Pancreas (tissue), 10 donors: ENCODE measurements at regions not wholly inside any gene's neighbourhood (a gene's known extent, or its start where the extent isn't known, plus 50 kb on each side); places are given as distances from the start of the nearest gene placed in this dataset.

Experiments used
- ATAC-seq, 4 donors: fragments of 200-7000 bp; cut with Tn5 transposase; one replicate each; pipeline versions ENCODE4 v1.8.0 to v1.9.1; 2020; ENCODE audit warnings: mild to moderate bottlenecking in 4 of 4, moderate library complexity in 4 of 4
- DNase-seq, 6 donors: peaks; one replicate each; pipeline ENCODE4 v3.0.0-alpha.2; 2020
- FAIRE-seq: peaks from 2 replicates; lab custom pipeline; 2012; peaks lifted over from hg19 to GRCh38; lab: Jason Lieb, UNC
- H3K27ac ChIP-seq, 4 donors: fragments of 200-600 bp; sonication (generic); 1 replicate in 3 of 4; 2 replicates in 1 of 4; pipeline versions ENCODE4 v1.5.0 to v1.8.0; 2020
- H3K27me3 ChIP-seq, 4 donors: fragments of 200-600 bp; one replicate each; pipeline ENCODE4 v1.8.0; 2021
- H3K36me3 ChIP-seq, 3 donors: fragments of 200-600 bp; sonication (generic) in 1 of 3; one replicate each; pipeline versions ENCODE4 v1.5.0 to v1.8.0; 2020 to 2021
- H3K4me1 ChIP-seq, 3 donors: fragments of 200-600 bp; one replicate each; pipeline ENCODE4 v1.8.0; 2021
- H3K4me3 ChIP-seq, 4 donors: fragments of 200-600 bp; sonication (generic) in 2 of 4; one replicate each; pipeline versions ENCODE4 v1.5.0 to v1.8.0; 2020 to 2021
- H3K9me3 ChIP-seq, 4 donors: fragments of 200-600 bp; one replicate each; pipeline ENCODE4 v1.8.0; 2021
- WGBS, 2 donors: extraction: QIAGEN DNeasy Blood & Tissue Kit; methylation state at CpG; one replicate each; pipeline ENCODE4 v1.1.7; 2013; 5-methylcytosine and 5-hydroxymethylcytosine counted together
- intact Hi-C, 3 donors: fragments of 100-400 bp; cut with DNase I; formaldehyde crosslinking; loops; one replicate each; pipeline versions ENCODE4 v1.11.1 to v1.14.2; 2022
- TF ChIP-seq, protein P1 (sequence below), 4 donors: fragments of 200-600 bp; sonication (generic) in 3 of 4; IDR thresholded peaks; one replicate each; pipeline versions ENCODE4 v1.5.0 to v1.8.0; 2021; ENCODE audit warnings: antibody characterized with exemption in 4 of 4
- donor health status: healthy with polysubstance abuse.
- donor health status: DM: no; HTN: no; CAD: no; lungs with moderate emphysema.
- donor health status: DM: no; HTN: no; CAD: no.
- donor health status: control.
- donor health status: control.
- donor health status: Bipolar disorder and iron deficiency.
- donor health status: DM: yes; HTN: yes; CAD: no.
- donor health status: DM: no; HTN: no; CAD: no.
- donor health status: DM: no; HTN: no; CAD: no.
- donor health status: DM: yes; HTN: yes; CAD: no.

DNA sequence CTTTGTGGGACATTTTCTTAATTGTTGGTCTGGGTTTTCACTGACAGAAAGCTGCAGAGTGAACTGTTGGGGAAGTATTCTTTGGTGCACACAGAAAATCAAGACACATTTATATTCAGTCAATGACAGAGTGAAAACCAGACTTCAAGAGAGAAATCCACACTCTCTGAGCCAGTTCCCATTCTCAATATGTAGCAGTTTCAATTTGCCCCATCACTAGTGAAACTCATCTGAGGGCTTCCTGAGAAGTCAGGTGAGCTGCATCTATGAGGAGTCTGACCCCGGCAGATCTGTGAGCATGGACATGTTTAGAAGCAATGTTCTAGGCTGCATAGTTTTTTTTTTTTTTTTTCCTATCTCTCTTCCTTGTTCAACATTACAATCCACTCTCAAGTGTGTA lies 163.7 kb upstream of the AHR start:
- FAIRE-seq (no peak), ATAC-seq (no peak), DNase-seq (no peak)
- WGBS, 2 donors: 93 to 100% methylated on average over 1 of the region's 1 CpG
- H3K27me3 ChIP-seq: no peaks in the 10 kb centered on the region
- H3K4me3 ChIP-seq: no peak overlapping the region
- no peaks in the 10 kb centered on the region for H3K36me3 ChIP-seq
- intact Hi-C loops: no loop called here
- no peaks in the 10 kb centered on the region for H3K9me3 ChIP-seq
- TF ChIP-seq, protein P1, sequence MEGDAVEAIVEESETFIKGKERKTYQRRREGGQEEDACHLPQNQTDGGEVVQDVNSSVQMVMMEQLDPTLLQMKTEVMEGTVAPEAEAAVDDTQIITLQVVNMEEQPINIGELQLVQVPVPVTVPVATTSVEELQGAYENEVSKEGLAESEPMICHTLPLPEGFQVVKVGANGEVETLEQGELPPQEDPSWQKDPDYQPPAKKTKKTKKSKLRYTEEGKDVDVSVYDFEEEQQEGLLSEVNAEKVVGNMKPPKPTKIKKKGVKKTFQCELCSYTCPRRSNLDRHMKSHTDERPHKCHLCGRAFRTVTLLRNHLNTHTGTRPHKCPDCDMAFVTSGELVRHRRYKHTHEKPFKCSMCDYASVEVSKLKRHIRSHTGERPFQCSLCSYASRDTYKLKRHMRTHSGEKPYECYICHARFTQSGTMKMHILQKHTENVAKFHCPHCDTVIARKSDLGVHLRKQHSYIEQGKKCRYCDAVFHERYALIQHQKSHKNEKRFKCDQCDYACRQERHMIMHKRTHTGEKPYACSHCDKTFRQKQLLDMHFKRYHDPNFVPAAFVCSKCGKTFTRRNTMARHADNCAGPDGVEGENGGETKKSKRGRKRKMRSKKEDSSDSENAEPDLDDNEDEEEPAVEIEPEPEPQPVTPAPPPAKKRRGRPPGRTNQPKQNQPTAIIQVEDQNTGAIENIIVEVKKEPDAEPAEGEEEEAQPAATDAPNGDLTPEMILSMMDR (IDR thresholded peaks at IDR 0.05): no peak
- no peak overlapping the region for H3K27ac ChIP-seq
- H3K4me1 ChIP-seq: peaks cover 0 to 20% (median 20%) of the 10 kb centered on the region in 3 donors

DNA sequence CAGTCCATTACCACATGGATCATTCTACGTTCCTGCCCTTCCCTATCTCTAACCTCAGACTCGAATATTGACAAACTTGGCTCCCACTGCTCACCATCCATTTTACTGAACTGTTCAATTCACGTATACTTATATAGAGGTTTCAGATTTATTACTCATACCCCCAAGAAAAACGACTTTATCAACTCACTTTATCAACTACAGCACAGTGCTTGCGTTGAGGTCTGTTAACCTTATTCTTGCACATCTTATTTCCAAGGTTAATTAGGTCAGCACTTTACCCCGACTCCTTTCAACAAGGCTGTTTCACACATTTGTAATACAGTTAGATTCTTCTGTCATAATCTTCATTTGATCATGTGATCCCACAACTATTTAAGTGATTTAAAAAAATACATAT lies 162.3 kb upstream of the AHR start:
- ATAC-seq: no peak
- no peaks in the 10 kb centered on the region for H3K36me3 ChIP-seq
- WGBS, 2 donors: 79 to 81% methylated on average over 6 of the region's 6 CpGs
- no peak overlapping the region for H3K4me3 ChIP-seq
- no peak overlapping the region for H3K27ac ChIP-seq
- H3K9me3 ChIP-seq: no peaks in the 10 kb centered on the region
- FAIRE-seq: no peak
- H3K4me1 ChIP-seq: peaks cover 0 to 16% (median 14%) of the 10 kb centered on the region in 3 donors
- H3K27me3 ChIP-seq: no peaks in the 10 kb centered on the region
- TF ChIP-seq, protein P1 (IDR thresholded peaks at IDR 0.05): no peak
- DNase-seq: no peak
- intact Hi-C loops: no loop called here

DNA sequence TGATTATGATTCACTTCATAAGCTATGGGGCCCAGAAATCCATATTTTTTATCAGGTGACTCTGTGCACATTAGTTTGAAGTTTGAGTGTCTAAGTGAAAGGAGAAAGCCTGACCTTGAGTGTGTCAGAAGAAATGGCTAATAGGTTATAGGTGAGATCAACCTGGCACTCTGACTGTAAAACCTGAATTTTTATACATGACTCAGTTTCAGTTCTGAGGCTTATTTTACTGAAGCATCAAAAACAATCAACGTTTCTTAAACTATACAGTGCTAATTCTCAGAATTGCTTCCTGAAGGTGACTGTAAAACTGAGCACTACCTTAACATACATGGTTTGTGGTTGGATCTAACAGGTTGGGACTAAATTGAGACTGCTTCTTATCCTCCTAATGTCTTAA lies 159.4 kb upstream of the AHR start:
- no peaks in the 10 kb centered on the region for H3K36me3 ChIP-seq
- H3K27me3 ChIP-seq: no peaks in the 10 kb centered on the region
- WGBS, 2 donors: 47 to 51% methylated on average over 1 of the region's 1 CpG
- H3K4me1 ChIP-seq: peaks cover 0 to 21% (median 12%) of the 10 kb centered on the region in 3 donors
- H3K27ac ChIP-seq: peak overlapping the region in 1 of 4 donors; percentile 33
- H3K4me3 ChIP-seq: no peak overlapping the region
- intact Hi-C loops: no loop called here
- DNase-seq: no peak
- no peaks in the 10 kb centered on the region for H3K9me3 ChIP-seq
- no peak for FAIRE-seq
- TF ChIP-seq, protein P1 (IDR thresholded peaks at IDR 0.05): no peak
- ATAC-seq: peak in 3 of 4 donors; percentile 30 to 48 (median 33)

DNA sequence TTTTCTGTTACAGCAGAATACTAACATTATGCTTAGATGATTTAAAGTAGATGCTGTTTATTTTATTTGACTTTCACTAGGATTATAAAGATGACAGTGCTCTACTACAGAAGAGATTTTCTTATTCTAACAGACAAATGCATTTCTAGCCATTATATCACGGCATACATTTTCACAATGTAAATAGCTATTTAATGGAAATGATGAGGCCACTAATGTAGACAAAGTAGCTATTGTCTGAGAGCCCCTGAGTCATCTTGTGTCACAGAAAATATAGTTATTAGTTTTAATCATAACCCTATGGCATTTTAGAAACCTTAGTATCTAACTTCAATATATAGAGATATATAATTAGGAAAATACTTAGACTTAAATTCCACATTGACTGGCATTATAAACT lies 158.0 kb upstream of the AHR start:
- ATAC-seq (no peak), FAIRE-seq (no peak), DNase-seq (no peak)
- TF ChIP-seq, protein P1 (IDR thresholded peaks at IDR 0.05): no peak
- Histone ChIP-seq H3K36me3 (no peaks in the 10 kb centered on the region), H3K27me3 (no peaks in the 10 kb centered on the region), H3K9me3 (no peaks in the 10 kb centered on the region), H3K4me3 (no peak overlapping the region), H3K27ac (no peak overlapping the region), H3K4me1 (peaks cover 0 to 27% (median 18%) of the 10 kb centered on the region in 3 donors)
- intact Hi-C loops: no loop called here
- 84 to 94% methylated on average over 1 of the region's 1 CpG for WGBS, 2 donors

DNA sequence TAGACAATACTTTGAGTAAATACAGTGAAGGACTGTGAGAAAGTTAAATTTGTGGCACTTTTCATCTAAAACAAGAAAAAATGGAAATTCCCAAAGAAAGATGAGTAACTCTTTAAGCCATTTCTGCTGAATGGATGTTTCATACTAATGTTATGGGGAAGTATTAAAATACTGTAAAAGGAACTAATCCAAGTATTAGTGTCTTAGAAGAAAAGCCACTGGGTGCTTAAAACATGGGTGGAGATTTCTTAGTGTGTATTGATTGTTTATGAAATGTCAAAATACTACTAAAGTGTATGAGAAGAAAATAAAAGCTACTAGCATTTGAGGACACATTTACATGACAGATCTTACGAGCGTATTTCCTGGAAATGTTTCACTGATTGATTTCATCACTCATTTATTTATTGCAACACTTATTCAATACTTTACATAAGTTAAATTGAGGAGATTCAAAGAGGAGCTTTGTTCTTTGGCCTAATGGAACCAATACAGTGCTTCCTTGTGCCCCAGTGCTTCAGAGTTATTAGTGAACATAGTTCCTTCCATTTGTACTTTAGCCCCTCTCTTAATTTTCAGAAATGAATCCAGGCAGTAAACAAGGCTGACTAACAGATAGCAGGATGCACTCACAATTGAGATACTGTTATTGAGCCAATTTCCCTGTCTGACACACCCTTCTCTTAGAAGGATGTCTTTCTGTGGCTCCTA lies 155.5 kb upstream of the AHR start:
- WGBS, 2 donors: 57 to 63% methylated on average over 2 of the region's 2 CpGs
- DNase-seq (no peak), FAIRE-seq (no peak), ATAC-seq (peak in 2 of 4 donors; percentile 27 to 28)
- H3K9me3 ChIP-seq: no peaks in the 10 kb centered on the region
- TF ChIP-seq, protein P1 (IDR thresholded peaks at IDR 0.05): no peak
- H3K4me1 ChIP-seq: peaks cover 0 to 27% (median 18%) of the 10 kb centered on the region in 3 donors
- peak overlapping the region in 2 of 4 donors; percentile 23 to 30 for H3K27ac ChIP-seq
- intact Hi-C loops: no loop called here
- H3K36me3 ChIP-seq: no peaks in the 10 kb centered on the region
- no peaks in the 10 kb centered on the region for H3K27me3 ChIP-seq
- no peak overlapping the region for H3K4me3 ChIP-seq
